Skeletal muscle tissue (tissue), 3 donors: ENCODE measurements at regions not wholly inside any gene's neighbourhood (a gene's known extent, or its start where the extent isn't known, plus 50 kb on each side); places are given as distances from the start of the nearest gene placed in this dataset.

ENCODE experiments used
- H3K27ac ChIP-seq: one replicate; pipeline ENCODE4 v1.7.0; 2013; ENCODE audit warnings: mild to moderate bottlenecking, low read depth, low read length, inconsistent platforms
- H3K27me3 ChIP-seq, 3 donors: one replicate each; pipeline ENCODE4 v1.7.0; 2013; ENCODE audit warnings: low read length in 3 of 3; ENCODE audit not compliant: control insufficient read depth in 3 of 3, insufficient read depth in 3 of 3
- H3K36me3 ChIP-seq, 3 donors: one replicate each; pipeline ENCODE4 v1.7.0; 2013; ENCODE audit warnings: low read length in 3 of 3; ENCODE audit not compliant: control insufficient read depth in 3 of 3, insufficient read depth in 3 of 3
- H3K4me1 ChIP-seq, 3 donors: one replicate each; pipeline ENCODE4 v1.7.0; 2013; ENCODE audit warnings: low read length in 3 of 3, mild to moderate bottlenecking in 3 of 3; ENCODE audit not compliant: control insufficient read depth in 3 of 3, insufficient read depth in 3 of 3
- H3K4me3 ChIP-seq, 3 donors: one replicate each; pipeline ENCODE4 v1.7.0; 2013; ENCODE audit warnings: low read length in 3 of 3
- H3K9ac ChIP-seq, 3 donors: one replicate each; pipeline ENCODE4 v1.7.0; 2013; ENCODE audit warnings: low read length in 3 of 3, mild to moderate bottlenecking in 3 of 3, moderate library complexity in 2 of 3, low read depth in 1 of 3
- H3K9me3 ChIP-seq, 3 donors: one replicate each; pipeline ENCODE4 v1.7.0; 2013; ENCODE audit warnings: low read length in 3 of 3; ENCODE audit not compliant: control insufficient read depth in 3 of 3
- donor health status: Osteomylitis.

GRCh38 chrX:40474645-40475044 lies 106.1 kb upstream of the ATP6AP2 start:
- H3K4me1 ChIP-seq, result peaks cover 4 to 9% (median 7%) of the 10 kb centered on the region in 3 donors
- H3K27me3 ChIP-seq, result peaks cover 0 to 13% (median 0%) of the 10 kb centered on the region in 3 donors
- no peak overlapping the region for H3K9ac ChIP-seq
- H3K27ac ChIP-seq, result no peak overlapping the region
- H3K4me3 ChIP-seq, result no peak overlapping the region
- H3K36me3 ChIP-seq, result no peaks in the 10 kb centered on the region
- H3K9me3 ChIP-seq, result no peaks in the 10 kb centered on the region

- Histone ChIP-seq H3K27me3 (peaks cover 0 to 13% (median 0%) of the 10 kb centered on the region in 3 donors), H3K36me3 (no peaks in the 10 kb centered on the region), H3K4me1 (peaks cover 4 to 9% (median 7%) of the 10 kb centered on the region in 3 donors), H3K9ac (no peak overlapping the region), H3K4me3 (no peak overlapping the region), H3K27ac (no peak overlapping the region), H3K9me3 (no peaks in the 10 kb centered on the region)
These were observed 106.6 kb upstream of the ATP6AP2 start for GRCh38 chrX:40474205-40474626.

- no peak overlapping the region for H3K9ac ChIP-seq
- no peak overlapping the region for H3K27ac ChIP-seq
- H3K4me3 ChIP-seq, result no peak overlapping the region
- H3K9me3 ChIP-seq, result no peaks in the 10 kb centered on the region
- H3K36me3 ChIP-seq, result no peaks in the 10 kb centered on the region
- H3K27me3 ChIP-seq, result peaks cover 0 to 13% (median 0%) of the 10 kb centered on the region in 3 donors
- H3K4me1 ChIP-seq, result peaks cover 4 to 9% (median 7%) of the 10 kb centered on the region in 3 donors
These were observed 107.1 kb upstream of the ATP6AP2 start for GRCh38 chrX:40473460-40474204.

- H3K9me3 ChIP-seq, result no peaks in the 10 kb centered on the region
- peaks cover 0 to 12% (median 0%) of the 10 kb centered on the region in 3 donors for H3K27me3 ChIP-seq
- peak overlapping the region in 1 of 3 donors; percentile 13 for H3K4me3 ChIP-seq
- H3K9ac ChIP-seq, result no peak overlapping the region
- H3K27ac ChIP-seq, result no peak overlapping the region
- H3K4me1 ChIP-seq, result peaks cover 4 to 13% (median 7%) of the 10 kb centered on the region in 3 donors
- H3K36me3 ChIP-seq, result no peaks in the 10 kb centered on the region
These were observed 108.7 kb upstream of the ATP6AP2 start for GRCh38 chrX:40471965-40472648.

GRCh38 chrX:40470830-40471429 lies 109.8 kb upstream of the ATP6AP2 start:
- Histone ChIP-seq H3K36me3 (no peaks in the 10 kb centered on the region), H3K4me1 (peaks cover 4 to 13% (median 7%) of the 10 kb centered on the region in 3 donors), H3K9me3 (no peaks in the 10 kb centered on the region), H3K27ac (no peak overlapping the region), H3K4me3 (no peak overlapping the region), H3K27me3 (peaks cover 0 to 9% (median 0%) of the 10 kb centered on the region in 3 donors), H3K9ac (no peak overlapping the region)

- Histone ChIP-seq H3K27me3 (peaks cover 0 to 10% (median 4%) of the 10 kb centered on the region in 3 donors), H3K4me3 (no peak overlapping the region), H3K9me3 (no peaks in the 10 kb centered on the region), H3K9ac (no peak overlapping the region), H3K27ac (no peak overlapping the region), H3K4me1 (peaks cover 4 to 13% (median 7%) of the 10 kb centered on the region in 3 donors), H3K36me3 (no peaks in the 10 kb centered on the region)
These were observed 111.5 kb upstream of the ATP6AP2 start for GRCh38 chrX:40469316-40469715.

- Histone ChIP-seq H3K9me3 (no peaks in the 10 kb centered on the region), H3K4me1 (peaks cover 4 to 13% (median 7%) of the 10 kb centered on the region in 3 donors), H3K27ac (no peak overlapping the region), H3K27me3 (peaks cover 0 to 7% (median 4%) of the 10 kb centered on the region in 3 donors), H3K4me3 (no peak overlapping the region), H3K9ac (no peak overlapping the region), H3K36me3 (no peaks in the 10 kb centered on the region)
These were observed 112.5 kb upstream of the ATP6AP2 start for GRCh38 chrX:40468033-40468846.

GRCh38 chrX:40467454-40467853 lies 113.3 kb upstream of the ATP6AP2 start:
- Histone ChIP-seq H3K27me3 (peaks cover 0 to 8% (median 4%) of the 10 kb centered on the region in 3 donors), H3K9me3 (no peaks in the 10 kb centered on the region), H3K4me1 (peaks cover 2 to 12% (median 7%) of the 10 kb centered on the region in 3 donors), H3K27ac (no peak overlapping the region), H3K9ac (no peak overlapping the region), H3K4me3 (no peak overlapping the region), H3K36me3 (no peaks in the 10 kb centered on the region)

- H3K9ac ChIP-seq, result no peak overlapping the region
These were observed 114.8 kb upstream of the ATP6AP2 start for GRCh38 chrX:40465735-40466551.

More at GRCh38 chrX:40465735-40466551, 114.8 kb upstream of the ATP6AP2 start:
- no peaks in the 10 kb centered on the region for H3K36me3 ChIP-seq
- peaks cover 0 to 4% (median 0%) of the 10 kb centered on the region in 3 donors for H3K4me1 ChIP-seq
- no peak overlapping the region for H3K4me3 ChIP-seq
- H3K27me3 ChIP-seq, result peaks cover 0 to 16% (median 4%) of the 10 kb centered on the region in 3 donors
- H3K9me3 ChIP-seq, result no peaks in the 10 kb centered on the region
- H3K27ac ChIP-seq, result no peak overlapping the region
